LNCaP clone FGC (cell line): ENCODE measurements at regions not wholly inside any gene's neighbourhood (a gene's known extent, or its start where the extent isn't known, plus 50 kb on each side); places are given as distances from the start of the nearest gene placed in this dataset.

Experiments used
- DNase-seq: peaks from one replicate; pipeline ENCODE4 v3.0.0-alpha.2; 2011; ENCODE audit warnings: low read depth
- H3K4me3 ChIP-seq: 2 replicates; pipeline ENCODE4 v1.5.1; 2011; ENCODE audit warnings: mild to moderate bottlenecking, low read depth, low read length, control low read depth
- TF ChIP-seq, protein P1 (sequence below): IDR thresholded peaks from 2 replicates; pipeline ENCODE4 v1.5.1; 2012; ENCODE audit warnings: mild to moderate bottlenecking; ENCODE audit not compliant: control insufficient read depth, insufficient read depth; ENCODE audit errors: extremely low read depth

DNA sequence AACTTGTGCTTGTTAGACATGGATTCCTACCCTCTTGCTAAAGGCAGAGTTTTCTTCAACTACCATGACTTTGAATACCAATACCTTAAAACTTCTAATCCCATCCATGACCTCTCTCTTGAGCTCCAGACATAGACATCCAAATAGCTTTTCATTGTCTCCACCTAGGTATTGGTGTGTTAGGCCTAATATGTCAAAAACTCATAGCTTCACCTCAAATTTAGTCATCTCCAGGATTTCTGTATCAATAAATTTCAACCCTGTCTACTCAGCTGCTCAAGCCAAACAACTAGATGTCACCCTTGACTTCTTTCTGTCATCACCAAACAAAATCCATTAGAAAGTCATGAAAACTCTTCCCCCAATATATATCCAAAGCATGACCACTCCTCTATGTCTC is 617.7 kb upstream of the GRIA3 start:
- DNase-seq, result no peak
- TF ChIP-seq, protein P1, sequence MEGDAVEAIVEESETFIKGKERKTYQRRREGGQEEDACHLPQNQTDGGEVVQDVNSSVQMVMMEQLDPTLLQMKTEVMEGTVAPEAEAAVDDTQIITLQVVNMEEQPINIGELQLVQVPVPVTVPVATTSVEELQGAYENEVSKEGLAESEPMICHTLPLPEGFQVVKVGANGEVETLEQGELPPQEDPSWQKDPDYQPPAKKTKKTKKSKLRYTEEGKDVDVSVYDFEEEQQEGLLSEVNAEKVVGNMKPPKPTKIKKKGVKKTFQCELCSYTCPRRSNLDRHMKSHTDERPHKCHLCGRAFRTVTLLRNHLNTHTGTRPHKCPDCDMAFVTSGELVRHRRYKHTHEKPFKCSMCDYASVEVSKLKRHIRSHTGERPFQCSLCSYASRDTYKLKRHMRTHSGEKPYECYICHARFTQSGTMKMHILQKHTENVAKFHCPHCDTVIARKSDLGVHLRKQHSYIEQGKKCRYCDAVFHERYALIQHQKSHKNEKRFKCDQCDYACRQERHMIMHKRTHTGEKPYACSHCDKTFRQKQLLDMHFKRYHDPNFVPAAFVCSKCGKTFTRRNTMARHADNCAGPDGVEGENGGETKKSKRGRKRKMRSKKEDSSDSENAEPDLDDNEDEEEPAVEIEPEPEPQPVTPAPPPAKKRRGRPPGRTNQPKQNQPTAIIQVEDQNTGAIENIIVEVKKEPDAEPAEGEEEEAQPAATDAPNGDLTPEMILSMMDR, result no peak
- no peak overlapping the region for H3K4me3 ChIP-seq

DNA sequence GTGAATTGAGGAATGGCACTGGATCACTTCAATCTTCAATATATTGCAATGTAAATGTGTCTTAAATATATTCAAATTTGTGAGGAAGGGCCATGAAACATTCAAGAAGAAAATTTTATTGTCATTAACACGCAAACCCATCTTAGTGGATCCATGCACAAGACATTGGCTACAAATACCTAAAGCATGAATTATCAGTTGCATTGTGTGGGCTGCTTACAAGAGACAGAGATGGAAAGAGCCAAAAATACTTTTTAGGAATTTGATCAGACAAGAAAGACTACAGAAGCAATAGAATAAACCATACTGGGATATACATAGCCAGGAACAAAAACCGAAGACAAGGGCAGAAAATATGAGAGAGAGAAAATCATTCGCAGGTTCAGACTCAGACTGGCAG is 616.2 kb upstream of the GRIA3 start:
- H3K4me3 ChIP-seq, result no peak overlapping the region
- TF ChIP-seq, protein P1, result no peak
- no peak for DNase-seq

DNA sequence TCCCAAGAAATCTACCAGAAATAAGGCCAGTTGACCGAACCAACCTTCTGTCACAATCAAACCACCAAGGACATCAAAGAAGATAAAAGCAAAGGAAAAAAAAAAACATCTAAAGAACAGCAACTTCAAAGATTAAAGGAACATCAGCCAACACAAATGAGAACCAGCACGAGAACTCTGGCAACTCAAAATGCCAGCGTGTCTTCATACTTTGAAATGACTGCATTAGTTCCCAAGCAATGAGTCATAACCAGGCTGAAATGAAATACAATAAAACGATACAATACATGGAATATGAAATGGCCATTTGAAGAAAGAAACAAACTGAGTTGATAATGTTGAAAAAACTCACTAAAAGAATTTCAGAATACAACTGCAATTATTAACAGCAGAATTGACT is 611.6 kb upstream of the GRIA3 start:
- no peak for DNase-seq
- TF ChIP-seq, protein P1, result no peak
- H3K4me3 ChIP-seq, result no peak overlapping the region

DNA sequence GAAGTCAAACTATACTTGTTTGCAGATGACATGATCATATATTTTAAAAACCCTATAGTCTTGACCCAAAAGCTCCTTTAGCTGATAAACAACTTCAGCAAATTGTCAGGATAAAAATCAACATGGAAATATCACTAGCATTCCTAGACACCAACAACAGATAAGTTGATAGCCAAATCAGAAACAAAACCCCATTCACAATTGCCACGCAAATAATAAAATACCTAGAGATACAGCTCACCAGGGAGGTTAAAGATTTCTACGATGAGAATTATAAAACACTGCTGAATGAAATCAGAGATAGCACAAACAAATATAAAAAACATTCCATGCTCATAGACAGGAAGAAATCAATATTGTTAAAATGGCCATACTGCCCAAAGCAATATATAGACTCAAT is 605.0 kb upstream of the GRIA3 start:
- H3K4me3 ChIP-seq, result no peak overlapping the region
- no peak for DNase-seq
- TF ChIP-seq, protein P1, result no peak

DNA sequence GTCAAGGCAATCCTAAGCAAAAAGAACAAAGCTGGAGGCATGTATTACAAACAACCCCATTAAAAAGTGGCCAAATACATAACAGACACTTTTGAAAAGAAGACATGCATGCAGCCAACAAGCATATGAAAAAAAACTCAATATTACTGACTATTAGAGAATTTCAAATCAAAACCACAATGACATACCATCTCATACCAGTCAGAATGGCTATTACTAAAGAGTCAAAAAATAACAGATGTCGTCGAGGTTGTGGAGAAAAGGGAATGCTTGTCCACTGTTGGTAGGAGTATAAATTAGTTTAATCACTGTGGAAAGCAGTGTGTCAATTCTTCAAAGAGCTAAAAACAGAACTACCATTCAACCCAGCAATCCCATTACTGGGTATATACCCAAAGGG is 604.6 kb upstream of the GRIA3 start:
- H3K4me3 ChIP-seq, result no peak overlapping the region
- DNase-seq, result no peak
- TF ChIP-seq, protein P1, result no peak

DNA sequence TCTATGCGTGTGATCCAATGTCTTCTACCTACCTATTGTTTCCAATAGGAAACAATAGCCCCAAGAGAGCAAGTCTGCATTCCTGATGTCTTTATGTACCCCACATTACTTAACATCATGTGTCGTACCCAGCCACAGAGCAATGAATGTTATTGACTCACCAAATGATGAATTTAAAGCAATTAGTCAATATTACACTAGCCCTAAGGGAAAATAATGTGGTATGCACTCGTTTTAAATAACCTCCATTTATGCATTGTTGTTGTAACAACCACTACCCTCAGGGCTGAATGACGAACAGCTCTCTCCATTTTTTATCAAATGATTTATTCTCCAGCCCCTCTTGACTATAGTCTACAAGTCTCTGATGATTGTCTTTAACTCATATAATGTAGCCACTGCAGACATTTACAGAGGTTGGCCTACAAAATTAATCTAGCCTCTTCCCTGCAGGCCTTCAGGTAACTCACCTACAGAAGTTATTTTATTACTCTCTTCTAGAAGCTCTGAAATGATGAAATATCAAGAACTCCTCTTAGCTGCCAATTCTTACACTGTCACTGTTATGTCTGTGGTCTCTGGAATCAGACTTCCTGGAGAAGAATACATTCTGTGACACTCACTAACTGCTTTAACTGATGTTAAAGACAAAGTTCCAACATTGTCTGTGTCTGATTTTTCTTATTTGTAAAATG is 601.7 kb upstream of the GRIA3 start:
- TF ChIP-seq, protein P1, result no peak
- no peak for DNase-seq
- no peak overlapping the region for H3K4me3 ChIP-seq

DNA sequence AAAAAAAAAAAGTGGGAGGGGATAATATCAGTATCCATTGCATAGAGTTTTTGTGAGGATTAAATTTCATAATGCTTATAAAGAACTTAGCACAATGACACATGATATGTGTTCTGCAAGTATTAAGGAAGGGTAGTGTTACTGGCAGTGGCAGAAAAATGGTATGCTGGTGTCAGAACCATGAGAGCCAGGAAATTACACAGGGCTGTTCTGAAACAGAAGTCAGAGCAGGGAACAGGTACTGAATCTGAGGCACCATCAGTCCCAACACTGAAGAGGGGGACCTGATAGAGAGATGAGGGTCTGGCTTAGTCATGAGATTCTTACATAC is 601.1 kb upstream of the GRIA3 start:
- no peak overlapping the region for H3K4me3 ChIP-seq
- TF ChIP-seq, protein P1, result no peak
- DNase-seq, result no peak
